ENCODE measurements at regions not wholly inside any gene's neighbourhood (a gene's known extent, or its start where the extent isn't known, plus 50 kb on each side); places are given as distances from the start of the nearest gene placed in this dataset.

GRCh38 chr18:50444539-50444938, 69.7 kb downstream of the SKA1 start:
- in situ Hi-C loops (cut with MboI; ENCODE audit: low sequenced_read_pairs): no loop called here
- Histone ChIP-seq H3K4me1 (no peaks in the 10 kb centered on the region), H3K27me3 (ENCODE audit: low read depth) (no peaks in the 10 kb centered on the region), H3K36me3 (replicated peaks) (no peaks in the 10 kb centered on the region), H3K4me3 (no peak overlapping the region), H3K9me3 (peaks cover 10% of the 10 kb centered on the region; the same call in 1 of the 2 replicates)
- DNase-seq (ENCODE audit: low spot score in 2 of 2): no peak

GRCh38 chr18:50446629-50447028, 71.8 kb downstream of the SKA1 start:
- Histone ChIP-seq H3K9me3 (peaks cover 10% of the 10 kb centered on the region; the same call in 1 of the 2 replicates), H3K36me3 (replicated peaks) (no peaks in the 10 kb centered on the region), H3K4me1 (no peaks in the 10 kb centered on the region), H3K27me3 (ENCODE audit: low read depth) (no peaks in the 10 kb centered on the region), H3K4me3 (no peak overlapping the region)
- DNase-seq (ENCODE audit: low spot score in 2 of 2): no peak
- in situ Hi-C loops (cut with MboI; ENCODE audit: low sequenced_read_pairs): no loop called here

- no peak for DNase-seq (ENCODE audit: low spot score in 2 of 2)
- Histone ChIP-seq H3K4me1 (no peaks in the 10 kb centered on the region), H3K4me3 (no peak overlapping the region), H3K9me3 (peaks cover 10% of the 10 kb centered on the region; the same call in 1 of the 2 replicates), H3K36me3 (replicated peaks) (no peaks in the 10 kb centered on the region), H3K27me3 (ENCODE audit: low read depth) (no peaks in the 10 kb centered on the region)
- in situ Hi-C loops (cut with MboI; ENCODE audit: low sequenced_read_pairs): no loop called here
Observed at GRCh38 chr18:50447102-50447741, 72.4 kb downstream of the SKA1 start.

- Histone ChIP-seq H3K9me3 (peaks cover 10% of the 10 kb centered on the region; the same call in 1 of the 2 replicates), H3K4me3 (no peak overlapping the region), H3K27me3 (ENCODE audit: low read depth) (no peaks in the 10 kb centered on the region), H3K4me1 (no peaks in the 10 kb centered on the region), H3K36me3 (replicated peaks) (no peaks in the 10 kb centered on the region)
- in situ Hi-C loops (cut with MboI; ENCODE audit: low sequenced_read_pairs): no loop called here
- DNase-seq (ENCODE audit: low spot score in 2 of 2): no peak
Observed at GRCh38 chr18:50447952-50448351, 73.1 kb downstream of the SKA1 start.

GRCh38 chr18:50451100-50451842, 76.4 kb downstream of the SKA1 start:
- in situ Hi-C loops (cut with MboI; ENCODE audit: low sequenced_read_pairs): no loop called here
- H3K27me3 ChIP-seq (ENCODE audit: low read depth): no peaks in the 10 kb centered on the region
- no peaks in the 10 kb centered on the region for H3K36me3 ChIP-seq (replicated peaks)
- H3K4me3 ChIP-seq: no peak overlapping the region
- no peaks in the 10 kb centered on the region for H3K9me3 ChIP-seq
- no peak for DNase-seq (ENCODE audit: low spot score in 2 of 2)
- H3K4me1 ChIP-seq: peaks cover 12% of the 10 kb centered on the region

GRCh38 chr18:50453014-50453680, 78.3 kb downstream of the SKA1 start:
- H3K4me1 ChIP-seq: peaks cover 12% of the 10 kb centered on the region
- no peaks in the 10 kb centered on the region for H3K36me3 ChIP-seq (replicated peaks)
- no peak for DNase-seq (ENCODE audit: low spot score in 2 of 2)
- no peaks in the 10 kb centered on the region for H3K27me3 ChIP-seq (ENCODE audit: low read depth)
- no peak overlapping the region for H3K4me3 ChIP-seq
- in situ Hi-C loops (cut with MboI; ENCODE audit: low sequenced_read_pairs): no loop called here
- H3K9me3 ChIP-seq: no peaks in the 10 kb centered on the region

GRCh38 chr18:50453732-50454131, 78.9 kb downstream of the SKA1 start:
- in situ Hi-C loops (cut with MboI; ENCODE audit: low sequenced_read_pairs): no loop called here
- no peaks in the 10 kb centered on the region for H3K9me3 ChIP-seq
- no peaks in the 10 kb centered on the region for H3K36me3 ChIP-seq (replicated peaks)
- DNase-seq (ENCODE audit: low spot score in 2 of 2): no peak
- H3K4me3 ChIP-seq: no peak overlapping the region
- no peaks in the 10 kb centered on the region for H3K27me3 ChIP-seq (ENCODE audit: low read depth)
- H3K4me1 ChIP-seq: peaks cover 12% of the 10 kb centered on the region

- H3K27me3 ChIP-seq (ENCODE audit: low read depth): no peaks in the 10 kb centered on the region
Observed at GRCh38 chr18:50454387-50454988, 79.6 kb downstream of the SKA1 start.

GRCh38 chr18:50456285-50456684, 81.4 kb downstream of the SKA1 start:
- Histone ChIP-seq H3K9me3 (peaks cover 9% of the 10 kb centered on the region; the same call in 1 of the 2 replicates), H3K36me3 (replicated peaks) (no peaks in the 10 kb centered on the region), H3K4me1 (peaks cover 22% of the 10 kb centered on the region), H3K27me3 (ENCODE audit: low read depth) (no peaks in the 10 kb centered on the region), H3K4me3 (no peak overlapping the region)
- no peak for DNase-seq (ENCODE audit: low spot score in 2 of 2)
- in situ Hi-C loops (cut with MboI; ENCODE audit: low sequenced_read_pairs): no loop called here

More at GRCh38 chr18:50454387-50454988, 79.6 kb downstream of the SKA1 start:
- Histone ChIP-seq H3K4me3 (no peak overlapping the region), H3K4me1 (peaks cover 12% of the 10 kb centered on the region), H3K9me3 (peaks cover 4% of the 10 kb centered on the region; the same call in 1 of the 2 replicates), H3K36me3 (replicated peaks) (no peaks in the 10 kb centered on the region)
- DNase-seq (ENCODE audit: low spot score in 2 of 2): no peak
- in situ Hi-C loops (cut with MboI; ENCODE audit: low sequenced_read_pairs): no loop called here

GRCh38 chr18:50457639-50458038, 82.8 kb downstream of the SKA1 start:
- in situ Hi-C loops (cut with MboI; ENCODE audit: low sequenced_read_pairs): no loop called here
- Histone ChIP-seq H3K27me3 (ENCODE audit: low read depth) (no peaks in the 10 kb centered on the region), H3K9me3 (peaks cover 9% of the 10 kb centered on the region; the same call in 1 of the 2 replicates), H3K4me1 (peaks cover 22% of the 10 kb centered on the region), H3K36me3 (replicated peaks) (no peaks in the 10 kb centered on the region), H3K4me3 (no peak overlapping the region)
- no peak for DNase-seq (ENCODE audit: low spot score in 2 of 2)

GRCh38 chr18:50458366-50458765, 83.5 kb downstream of the SKA1 start:
- Histone ChIP-seq H3K4me3 (no peak overlapping the region), H3K4me1 (peaks cover 22% of the 10 kb centered on the region), H3K27me3 (ENCODE audit: low read depth) (no peaks in the 10 kb centered on the region), H3K9me3 (peaks cover 9% of the 10 kb centered on the region; the same call in 1 of the 2 replicates), H3K36me3 (replicated peaks) (no peaks in the 10 kb centered on the region)
- in situ Hi-C loops (cut with MboI; ENCODE audit: low sequenced_read_pairs): no loop called here
- DNase-seq (ENCODE audit: low spot score in 2 of 2): no peak

GRCh38 chr18:50458796-50459195, 84.0 kb downstream of the SKA1 start:
- peaks cover 22% of the 10 kb centered on the region for H3K4me1 ChIP-seq
- in situ Hi-C loops (cut with MboI; ENCODE audit: low sequenced_read_pairs): no loop called here
- H3K36me3 ChIP-seq (replicated peaks): no peaks in the 10 kb centered on the region
- H3K27me3 ChIP-seq (ENCODE audit: low read depth): no peaks in the 10 kb centered on the region
- no peak for DNase-seq (ENCODE audit: low spot score in 2 of 2)
- H3K4me3 ChIP-seq: no peak overlapping the region
- peaks cover 9% of the 10 kb centered on the region; the same call in 1 of the 2 replicates for H3K9me3 ChIP-seq

GRCh38 chr18:50460062-50460461, 85.2 kb downstream of the SKA1 start:
- peaks cover 21% of the 10 kb centered on the region for H3K4me1 ChIP-seq
- no peaks in the 10 kb centered on the region for H3K27me3 ChIP-seq (ENCODE audit: low read depth)
- H3K4me3 ChIP-seq: no peak overlapping the region
- DNase-seq (ENCODE audit: low spot score in 2 of 2): peak in 1 of 2 experiments; percentile 56
- H3K36me3 ChIP-seq (replicated peaks): no peaks in the 10 kb centered on the region
- peaks cover 9% of the 10 kb centered on the region; the same call in 1 of the 2 replicates for H3K9me3 ChIP-seq
- in situ Hi-C loops (cut with MboI; ENCODE audit: low sequenced_read_pairs): no loop called here

Data from HAP-1 (cell line).